ENCODE measurements at regions not wholly inside any gene's neighbourhood (a gene's known extent, or its start where the extent isn't known, plus 50 kb on each side); places are given as distances from the start of the nearest gene placed in this dataset.

GRCh38 chr7:82629583-82629982, 186.0 kb upstream of the CACNA2D1 start:
- H4K20me1 ChIP-seq (replicated peaks; ENCODE audit: control insufficient read depth, extremely low read depth, insufficient read depth, low read length) = no peaks in the 10 kb centered on the region
- POLR2A ChIA-PET = no interaction called here
- BruUV-seq (replicated peaks) = no TSS peak
- no peak overlapping the region for H3K4me2 ChIP-seq (ENCODE audit: insufficient read depth, low read length)
- no peaks in the 10 kb centered on the region for H3K9me1 ChIP-seq (replicated peaks; ENCODE audit: control insufficient read depth, extremely low read depth, insufficient read depth, low read length)
- H3K4me1 ChIP-seq (ENCODE audit: control insufficient read depth, extremely low read depth, insufficient read depth, low read length) = no peaks in the 10 kb centered on the region
- no peaks in the 10 kb centered on the region for H3K9me3 ChIP-seq (replicated peaks; ENCODE audit: control insufficient read depth, insufficient read depth, low read length)
- H3K9ac ChIP-seq (replicated peaks; ENCODE audit: extremely low read depth, insufficient read depth, low read length) = no peak overlapping the region
- DNase-seq (ENCODE audit: low read depth, low spot score) (no peak), FAIRE-seq (no peak)
- no peaks in the 10 kb centered on the region for H3K79me2 ChIP-seq (ENCODE audit: control insufficient read depth, insufficient read depth, low read length)
- H3K27ac ChIP-seq (ENCODE audit: insufficient read depth, low read depth, low read length) = no peak overlapping the region
- CTCF ChIA-PET = no interaction called here
- no peak overlapping the region for H2AFZ ChIP-seq (ENCODE audit: low read depth, low read length)
- no peaks in the 10 kb centered on the region for H3K27me3 ChIP-seq (ENCODE audit: control insufficient read depth in 2 of 2, insufficient read depth in 2 of 2, low read length in 2 of 2)
- intact Hi-C loops (cut with micrococcal nuclease) = no loop called here
- H3K4me3 ChIP-seq (replicated peaks in 1 of 3; ENCODE audit: insufficient read depth in 1 of 3, low read depth in 1 of 3, low read length in 3 of 3) = no peak overlapping the region
- dilution Hi-C loops (cut with MboI; ENCODE audit: extremely low pct_ligation_motif_present, low sequenced_read_pairs) = no loop called here
- H3K36me3 ChIP-seq (ENCODE audit: control insufficient read depth in 2 of 2, extremely low read depth in 1 of 2, insufficient read depth in 2 of 2, low read length in 2 of 2) = no peaks in the 10 kb centered on the region
- TF ChIP-seq FOS (IDR thresholded peaks at IDR 0.05; ENCODE audit: borderline replicate concordance, insufficient read depth, low read length) (no peak), EZH2 (IDR thresholded peaks at IDR 0.05; ENCODE audit: borderline replicate concordance, low read depth, low read length, severe bottlenecking) (no peak), MYC (IDR thresholded peaks at IDR 0.05; ENCODE audit: low read depth, low read length) (no peak), POLR2A (IDR thresholded peaks at IDR 0.05; ENCODE audit: low read depth, low read length) (no peak), GATA2 (IDR thresholded peaks at IDR 0.05; ENCODE audit: insufficient read depth, insufficient read length, low read depth, low read length) (no peak), MAX (IDR thresholded peaks at IDR 0.05; ENCODE audit: insufficient read depth, insufficient read length) (no peak), POLR2AphosphoS5 (IDR thresholded peaks at IDR 0.05; ENCODE audit: insufficient read depth, low read depth, low read length) (no peak), CTCF (IDR thresholded peaks at IDR 0.05; ENCODE audit: extremely low read depth in 1 of 2, insufficient read depth in 1 of 2, low read depth in 1 of 2, low read length in 2 of 2) (no peak), JUN (IDR thresholded peaks at IDR 0.05; ENCODE audit: borderline replicate concordance, insufficient read depth, insufficient read length, low read depth) (no peak)
